ENCODE measurements at regions not wholly inside any gene's neighbourhood (a gene's known extent, or its start where the extent isn't known, plus 50 kb on each side); places are given as distances from the start of the nearest gene placed in this dataset.

GRCh38 chr20:4069751-4070150, 54.4 kb upstream of the RNF24 start:
- no peak overlapping the region for H3K27ac ChIP-seq
- TF ChIP-seq CTCF (IDR thresholded peaks at IDR 0.05), result no peak
- no peak for TF ChIP-seq ZFX (IDR thresholded peaks at IDR 0.05; ENCODE audit: borderline replicate concordance)

GRCh38 chr20:4068708-4069107, 53.4 kb upstream of the RNF24 start:
- H3K27ac ChIP-seq, result no peak overlapping the region

GRCh38 chr20:4067600-4068261, 52.4 kb upstream of the RNF24 start:
- no peak for TF ChIP-seq ZFX (IDR thresholded peaks at IDR 0.05; ENCODE audit: borderline replicate concordance)
- TF ChIP-seq CTCF (IDR thresholded peaks at IDR 0.05), result no peak
- H3K27ac ChIP-seq, result no peak overlapping the region

More at GRCh38 chr20:4068708-4069107, 53.4 kb upstream of the RNF24 start:
- TF ChIP-seq ZFX (IDR thresholded peaks at IDR 0.05; ENCODE audit: borderline replicate concordance) (no peak), CTCF (IDR thresholded peaks at IDR 0.05) (no peak)

GRCh38 chr20:4066551-4066950, 51.2 kb upstream of the RNF24 start:
- H3K27ac ChIP-seq, result no peak overlapping the region
- TF ChIP-seq ZFX (IDR thresholded peaks at IDR 0.05; ENCODE audit: borderline replicate concordance) (no peak), CTCF (IDR thresholded peaks at IDR 0.05) (no peak)

- no peak overlapping the region for H3K27ac ChIP-seq
- no peak for TF ChIP-seq ZFX (IDR thresholded peaks at IDR 0.05; ENCODE audit: borderline replicate concordance)
- no peak for TF ChIP-seq CTCF (IDR thresholded peaks at IDR 0.05)
Observed at GRCh38 chr20:4065391-4065844, 50.1 kb upstream of the RNF24 start.

All from 22Rv1 (cell line).